BE2C (cell line): ENCODE measurements at regions not wholly inside any gene's neighbourhood (a gene's known extent, or its start where the extent isn't known, plus 50 kb on each side); places are given as distances from the start of the nearest gene placed in this dataset.
"Not testable (repeated sequence)": the region's sequence is repeated elsewhere in the genome, so short reads cannot be mapped to it uniquely, and the experiment has no call there.

Experiments used
- DNase-seq: peaks from one replicate; pipeline ENCODE4 v3.0.0-alpha.2; 2020
- H3K27me3 ChIP-seq: fragments of 250-450 bp; sonication (Bioruptor Pico); 2 replicates; pipeline ENCODE4 v1.5.1; 2020; ENCODE audit warnings: mild to moderate bottlenecking
- H3K36me3 ChIP-seq: fragments of 250-450 bp; sonication (Bioruptor Pico); 2 replicates; pipeline ENCODE4 v1.5.1; 2020; ENCODE audit warnings: mild to moderate bottlenecking
- H3K4me1 ChIP-seq: fragments of 250-450 bp; sonication (Bioruptor Pico); 2 replicates; pipeline ENCODE4 v1.5.1; 2020
- H3K4me3 ChIP-seq: 2 replicates; pipeline ENCODE4 v1.5.1; 2011; ENCODE audit warnings: low read depth, low read length
- H3K9me3 ChIP-seq: fragments of 250-450 bp; sonication (Bioruptor Pico); 2 replicates; pipeline ENCODE4 v1.5.1; 2020

DNA sequence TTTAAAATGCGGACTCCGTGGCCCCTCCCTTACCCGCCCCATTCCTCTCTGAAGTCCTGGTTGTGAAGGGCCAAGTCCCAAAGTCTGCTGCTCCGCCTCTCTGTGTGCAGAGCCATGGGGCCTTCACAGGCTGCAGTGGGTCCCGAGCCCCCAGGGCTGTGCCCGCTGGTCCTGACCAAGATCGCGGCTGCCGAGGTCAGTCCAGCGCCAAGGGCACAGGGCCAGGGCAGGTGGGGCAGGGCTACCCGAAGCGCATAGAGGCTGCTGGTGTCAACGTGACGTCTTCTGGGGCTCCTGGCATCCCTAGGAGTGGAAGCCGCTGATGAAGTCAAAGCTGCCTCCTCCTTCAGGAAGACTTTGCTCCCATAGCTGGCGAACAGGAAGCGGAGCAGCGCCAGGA lies 858.8 kb downstream of the TUBA3C start:
- H3K4me3 ChIP-seq, H3K4me1 ChIP-seq, H3K36me3 ChIP-seq, H3K27me3 ChIP-seq, H3K9me3 ChIP-seq, DNase-seq: not testable (repeated sequence)

DNA sequence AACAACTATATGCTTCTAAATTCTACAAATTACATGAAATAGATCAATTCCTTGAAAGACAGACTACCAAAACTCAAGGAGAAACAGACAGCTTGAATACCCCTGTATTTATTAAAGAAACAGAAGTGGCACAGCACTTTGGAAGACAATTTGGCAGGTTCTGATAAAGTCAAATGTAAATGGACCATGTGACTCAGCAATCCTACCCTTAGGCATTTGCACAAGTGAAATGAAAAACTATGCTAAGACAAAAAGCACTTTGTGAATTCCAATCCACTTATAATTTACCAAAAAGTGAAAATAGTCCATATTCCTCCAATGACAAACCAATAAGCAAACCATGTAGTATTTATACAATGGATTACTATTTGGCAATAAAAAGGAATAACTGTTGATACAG lies 862.0 kb downstream of the TUBA3C start:
- not testable (repeated sequence) for H3K27me3 ChIP-seq, H3K36me3 ChIP-seq, DNase-seq, H3K9me3 ChIP-seq, H3K4me3 ChIP-seq, H3K4me1 ChIP-seq

DNA sequence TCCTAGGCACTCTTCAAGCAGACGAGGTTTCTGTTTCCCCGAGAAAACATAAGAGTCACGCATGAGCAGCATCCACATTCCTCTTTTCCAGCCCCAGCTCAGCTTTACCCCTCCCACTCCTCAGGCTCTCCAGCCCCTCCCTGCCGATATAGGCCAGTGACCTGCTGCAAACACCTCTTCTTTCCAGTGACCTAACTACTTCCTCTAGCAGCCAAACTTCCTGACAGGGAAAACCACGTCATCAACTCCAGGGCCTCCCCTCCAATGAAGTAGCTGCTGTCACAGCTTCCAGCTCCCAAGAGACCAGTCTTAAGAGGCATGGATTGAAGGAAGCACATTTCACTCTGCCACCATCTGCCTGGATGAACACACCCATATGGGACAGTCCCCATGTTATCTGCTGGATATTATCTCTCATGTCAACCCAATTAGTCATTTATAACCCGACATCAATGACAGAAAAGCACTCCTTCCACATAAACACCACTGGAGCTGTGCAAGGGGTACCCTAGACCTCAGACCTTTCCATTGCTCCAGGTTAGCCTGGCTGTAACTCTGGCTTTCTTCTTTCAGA lies 878.3 kb downstream of the TUBA3C start:
- not testable (repeated sequence) for H3K4me3 ChIP-seq, H3K9me3 ChIP-seq, DNase-seq, H3K4me1 ChIP-seq, H3K36me3 ChIP-seq, H3K27me3 ChIP-seq

DNA sequence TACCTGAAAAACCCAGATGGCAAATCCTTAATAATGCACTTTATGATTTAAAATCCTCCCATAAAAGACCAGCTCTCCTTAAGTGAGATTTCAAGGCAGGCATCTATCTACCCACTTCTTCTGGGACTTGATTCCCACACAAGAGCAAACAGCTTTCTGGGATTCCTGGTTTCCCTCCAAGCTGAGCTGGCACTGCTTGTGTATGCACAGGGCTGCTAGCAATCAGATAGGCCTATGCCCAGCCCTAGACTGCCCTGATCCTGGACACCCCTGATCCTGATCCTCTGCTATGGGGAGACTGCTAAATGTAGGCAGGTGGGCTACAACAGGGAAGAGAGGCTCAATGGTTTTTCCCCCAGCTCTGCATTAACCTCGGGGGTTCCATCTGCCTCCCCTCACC lies 880.7 kb downstream of the TUBA3C start:
- not testable (repeated sequence) for H3K27me3 ChIP-seq, DNase-seq, H3K9me3 ChIP-seq, H3K4me3 ChIP-seq, H3K4me1 ChIP-seq, H3K36me3 ChIP-seq

DNA sequence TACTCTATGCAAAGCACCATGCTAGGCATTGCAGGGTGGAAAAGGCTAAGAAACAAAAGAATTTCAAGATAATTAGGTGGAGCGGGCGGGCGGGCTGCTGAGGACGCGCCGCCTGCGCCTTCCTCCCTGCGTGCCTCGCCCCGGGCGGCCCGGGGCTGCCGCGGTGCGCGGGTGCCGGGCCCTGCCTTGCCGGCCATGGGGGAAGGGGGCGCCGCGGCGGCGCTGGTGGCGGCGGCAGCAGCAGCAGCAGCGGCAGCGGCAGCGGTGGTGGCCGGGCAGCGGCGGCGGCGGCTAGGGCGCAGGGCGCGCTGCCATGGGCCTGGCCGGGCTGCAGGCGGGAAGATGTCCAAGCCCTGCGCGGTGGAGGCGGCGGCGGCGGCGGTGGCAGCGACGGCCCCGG lies 884.3 kb downstream of the TUBA3C start:
- not testable (repeated sequence) for H3K27me3 ChIP-seq, H3K36me3 ChIP-seq, H3K4me3 ChIP-seq, H3K4me1 ChIP-seq, H3K9me3 ChIP-seq, DNase-seq

GRCh38 chr13:18296617-18297016 lies 885.0 kb downstream of the TUBA3C start:
- not testable (repeated sequence) for H3K4me1 ChIP-seq, DNase-seq, H3K4me3 ChIP-seq, H3K27me3 ChIP-seq, H3K36me3 ChIP-seq, H3K9me3 ChIP-seq

GRCh38 chr13:18294311-18294710 lies 887.3 kb downstream of the TUBA3C start:
- not testable (repeated sequence) for DNase-seq, H3K36me3 ChIP-seq, H3K4me1 ChIP-seq, H3K4me3 ChIP-seq, H3K9me3 ChIP-seq, H3K27me3 ChIP-seq

GRCh38 chr13:18286848-18287247 lies 894.8 kb downstream of the TUBA3C start:
- not testable (repeated sequence) for H3K36me3 ChIP-seq, DNase-seq, H3K27me3 ChIP-seq, H3K4me1 ChIP-seq, H3K4me3 ChIP-seq, H3K9me3 ChIP-seq

DNA sequence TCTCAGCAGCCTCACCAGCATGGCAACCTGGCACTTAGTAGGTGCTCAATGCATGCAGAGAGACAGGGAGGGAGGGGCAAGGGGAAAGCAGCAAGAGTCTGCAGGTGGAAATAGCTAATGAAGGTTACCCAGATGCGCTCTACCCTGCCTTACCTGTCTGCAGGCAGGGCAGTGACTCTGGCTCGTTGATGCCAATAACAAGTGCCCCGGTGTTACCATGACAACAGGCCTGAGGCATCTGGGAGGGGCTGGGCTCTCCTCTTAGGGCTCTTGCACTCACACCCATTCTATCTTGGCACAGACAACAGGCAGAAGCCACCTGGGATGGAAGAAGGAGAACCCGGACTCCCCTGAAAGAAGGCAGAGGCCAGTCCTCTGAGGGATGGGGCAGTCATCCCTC lies 896.0 kb downstream of the TUBA3C start:
- not testable (repeated sequence) for H3K9me3 ChIP-seq, H3K27me3 ChIP-seq

GRCh38 chr13:18284040-18284439 lies 897.6 kb downstream of the TUBA3C start:
- H3K4me3 ChIP-seq, H3K9me3 ChIP-seq, H3K36me3 ChIP-seq, H3K4me1 ChIP-seq, H3K27me3 ChIP-seq, DNase-seq: not testable (repeated sequence)

More for the DNA sequence above, 896.0 kb downstream of the TUBA3C start:
- DNase-seq, H3K4me3 ChIP-seq, H3K36me3 ChIP-seq, H3K4me1 ChIP-seq: not testable (repeated sequence)

DNA sequence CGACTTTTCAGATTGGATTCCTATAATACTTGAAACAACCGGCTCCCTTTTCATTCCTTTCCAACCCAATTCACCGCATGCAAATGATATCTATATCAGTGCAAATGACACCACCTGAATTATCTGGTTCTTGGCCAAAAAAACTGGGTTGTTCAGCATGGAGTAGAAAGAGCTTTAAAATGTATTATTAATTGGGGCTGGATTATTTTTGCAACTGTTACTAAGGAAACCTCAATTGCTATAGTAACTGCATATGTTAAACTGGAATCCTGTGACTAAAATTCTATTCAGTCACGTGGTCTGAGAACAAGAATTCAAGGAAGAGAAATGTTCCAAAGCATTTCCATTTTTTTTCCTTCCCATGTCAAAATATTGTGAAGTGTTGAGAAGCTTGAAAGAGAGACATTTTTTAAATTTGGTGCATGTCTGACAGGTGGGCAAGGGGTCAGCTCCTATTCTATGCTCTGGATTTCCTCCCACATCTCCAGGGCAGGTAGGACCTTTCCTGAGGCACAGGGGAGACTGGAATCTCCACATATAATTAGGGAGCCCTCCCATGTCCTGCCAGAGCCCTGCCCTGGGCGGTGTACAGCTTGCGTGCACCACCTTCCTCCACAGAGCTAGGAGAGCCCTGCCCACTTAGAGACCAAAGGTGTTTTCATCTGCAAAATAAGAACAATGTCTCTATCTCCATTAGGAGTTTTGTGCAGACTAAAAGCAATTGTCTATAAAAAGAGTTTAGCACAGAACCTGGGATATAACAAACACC lies 899.6 kb downstream of the TUBA3C start:
- not testable (repeated sequence) for H3K27me3 ChIP-seq, H3K9me3 ChIP-seq, H3K4me3 ChIP-seq, H3K36me3 ChIP-seq, H3K4me1 ChIP-seq, DNase-seq

DNA sequence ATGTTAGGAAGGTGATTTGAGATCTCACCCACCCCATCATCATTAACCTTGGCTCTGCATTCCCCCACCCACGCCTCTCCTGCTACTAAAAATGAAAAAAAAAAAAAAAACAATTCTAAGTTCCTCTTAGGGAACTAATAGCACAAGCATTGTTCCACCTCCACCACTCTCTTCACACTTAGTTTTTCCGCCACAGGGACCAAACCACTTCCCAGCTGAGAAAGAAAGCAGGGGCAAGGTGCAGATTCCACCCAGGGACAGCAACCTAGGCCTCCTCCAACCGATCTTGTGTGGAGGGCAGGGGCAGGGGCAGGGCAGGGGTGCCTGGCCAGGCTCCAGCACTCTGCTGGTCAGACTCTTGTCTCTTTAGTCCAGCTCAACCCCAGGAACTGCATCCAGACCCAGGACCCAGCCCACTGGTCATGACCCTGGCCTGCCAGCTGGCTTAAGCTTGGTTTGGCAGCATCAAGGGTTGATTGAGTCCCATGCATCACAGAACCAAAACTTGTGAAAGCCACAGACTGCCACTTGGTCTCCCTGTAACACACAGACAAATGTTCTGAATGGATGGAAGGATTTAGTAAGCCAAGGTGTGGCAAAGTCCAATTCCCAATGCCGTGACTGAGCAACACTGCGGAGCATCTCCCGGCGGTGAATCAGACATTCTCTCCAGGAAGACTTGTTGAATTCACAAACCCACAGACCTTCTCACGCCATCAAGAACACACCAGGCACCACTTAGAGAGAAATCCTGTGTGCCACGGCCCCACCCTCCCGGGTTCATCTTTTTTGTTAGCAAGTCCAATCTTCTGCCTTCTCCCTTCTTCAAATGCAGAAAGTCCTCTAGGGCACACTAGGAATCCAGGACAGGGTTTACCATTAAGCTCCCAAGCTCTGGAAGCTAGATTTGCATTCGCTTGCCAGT lies 900.5 kb downstream of the TUBA3C start:
- not testable (repeated sequence) for H3K27me3 ChIP-seq, DNase-seq, H3K9me3 ChIP-seq, H3K4me1 ChIP-seq, H3K4me3 ChIP-seq, H3K36me3 ChIP-seq

DNA sequence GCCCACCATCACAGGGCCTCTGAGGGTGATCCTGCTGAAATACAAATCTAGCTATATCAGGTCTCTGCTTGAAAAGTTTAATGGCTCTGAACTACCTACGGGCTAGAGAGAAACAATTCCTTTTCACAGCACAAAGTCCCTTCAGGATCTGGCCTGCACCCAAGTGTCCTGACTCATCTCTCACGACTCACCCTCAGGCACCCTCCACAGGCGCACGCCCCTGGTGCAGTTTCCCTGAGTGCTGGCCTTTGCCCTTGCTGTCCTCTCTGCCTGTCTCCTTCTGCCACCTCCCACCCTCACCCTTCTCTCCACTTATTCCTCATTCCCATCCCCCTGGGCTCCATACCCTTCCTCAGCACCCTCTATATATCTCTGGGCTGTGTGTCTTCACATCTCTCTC lies 901.7 kb downstream of the TUBA3C start:
- not testable (repeated sequence) for H3K36me3 ChIP-seq, H3K4me3 ChIP-seq, H3K4me1 ChIP-seq, H3K27me3 ChIP-seq, DNase-seq, H3K9me3 ChIP-seq

GRCh38 chr13:18277372-18277771 lies 904.3 kb downstream of the TUBA3C start:
- H3K9me3 ChIP-seq, DNase-seq, H3K4me3 ChIP-seq: not testable (repeated sequence)

DNA sequence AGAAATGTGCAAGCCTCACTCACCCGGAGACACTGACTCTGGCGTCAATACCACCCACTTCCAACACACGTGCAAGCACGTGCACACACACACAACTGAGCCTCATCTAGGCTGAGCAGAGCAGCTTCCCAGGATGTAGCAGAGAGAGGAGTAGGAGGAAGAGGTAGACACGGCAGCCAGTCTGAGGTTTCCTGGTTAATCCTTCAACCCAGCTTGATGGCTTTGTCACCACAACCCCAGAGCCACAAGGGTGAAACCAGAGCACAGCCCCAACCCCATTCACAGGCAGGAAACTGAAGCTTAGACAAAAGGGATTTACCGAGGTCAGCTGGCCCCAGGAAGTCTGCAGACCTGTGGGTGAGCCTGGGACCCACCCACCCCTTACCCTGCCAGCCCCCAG lies 905.3 kb downstream of the TUBA3C start:
- not testable (repeated sequence) for H3K36me3 ChIP-seq, H3K4me3 ChIP-seq, DNase-seq, H3K4me1 ChIP-seq, H3K9me3 ChIP-seq, H3K27me3 ChIP-seq

More at GRCh38 chr13:18277372-18277771, 904.3 kb downstream of the TUBA3C start:
- H3K36me3 ChIP-seq, H3K4me1 ChIP-seq, H3K27me3 ChIP-seq: not testable (repeated sequence)
